IMR-90 (cell line): ENCODE measurements at regions not wholly inside any gene's neighbourhood (a gene's known extent, or its start where the extent isn't known, plus 50 kb on each side); places are given as distances from the start of the nearest gene placed in this dataset.
A peak's percentile ranks its signal among the peaks of the same experiment; 100 is the strongest.

Source experiments
- ATAC-seq: fragments of 200-7000 bp; cut with Tn5 transposase; 2 replicates; pipeline ENCODE4 v1.9.1; 2020; ENCODE audit warnings: low read depth, mild to moderate bottlenecking, moderate library complexity
- BruUV-seq: library from RNA; stranded (reverse); fragments of 400-500 nt; replicated peaks from 2 replicates; lab custom pipeline; 2021; lab: Mats Ljungman, UMichigan
- CTCF ChIA-PET: fragments of 300-600 bp; formaldehyde crosslinking; extraction: SDS; loops from one replicate; lab custom pipeline; 2021; ENCODE audit warnings: antibody characterized with exemption; lab: Yijun Ruan, JAX
- POLR2A ChIA-PET: fragments of 300-600 bp; sonication (Branson Sonifier 250); formaldehyde crosslinking; loops from one replicate; lab custom pipeline; 2022; ENCODE audit warnings: antibody characterized with exemption; ENCODE audit not compliant: unreplicated experiment; lab: Charles Lee
- DNase-seq: peaks from one replicate; pipeline ENCODE4 v3.0.0; 2013
- H2AFZ ChIP-seq: replicated peaks from 2 replicates; pipeline ENCODE3; 2013; ENCODE audit warnings: low read length, mild to moderate bottlenecking; ENCODE audit not compliant: poor library complexity
- H2AK5ac ChIP-seq: 2 replicates; pipeline ENCODE4 v1.6.1; 2013; ENCODE audit warnings: low read depth, low read length, inconsistent platforms
- H2AK9ac ChIP-seq: replicated peaks from 2 replicates; pipeline ENCODE3; 2013; ENCODE audit warnings: mild to moderate bottlenecking, low read depth, low read length, moderate library complexity; ENCODE audit not compliant: poor library complexity
- H2BK120ac ChIP-seq: 2 replicates; pipeline ENCODE4 v1.6.1; 2013; ENCODE audit warnings: low read depth, low read length, inconsistent platforms
- H2BK15ac ChIP-seq: 3 replicates; pipeline ENCODE4 v1.6.1; 2013; ENCODE audit warnings: low read depth, low read length, inconsistent platforms
- H2BK20ac ChIP-seq: 2 replicates; pipeline ENCODE4 v1.6.1; 2013; ENCODE audit warnings: low read depth, mild to moderate bottlenecking, inconsistent platforms, low read length, moderate library complexity
- H2BK5ac ChIP-seq: 2 replicates; pipeline ENCODE4 v1.6.1; 2013; ENCODE audit warnings: mild to moderate bottlenecking, low read depth, low read length, inconsistent platforms; ENCODE audit not compliant: poor library complexity, severe bottlenecking
- H3K14ac ChIP-seq: replicated peaks from 2 replicates; pipeline ENCODE4 v1.6.1; 2013; ENCODE audit warnings: low read depth, low read length, inconsistent platforms
- H3K18ac ChIP-seq: 2 replicates; pipeline ENCODE4 v1.6.1; 2013; ENCODE audit warnings: low read depth, low read length, control low read depth
- H3K23ac ChIP-seq: 2 replicates; pipeline ENCODE4 v1.6.1; 2013; ENCODE audit warnings: low read depth, low read length, inconsistent platforms
- H3K27ac ChIP-seq: 2 replicates; pipeline ENCODE4 v1.5.1; 2013; ENCODE audit warnings: mild to moderate bottlenecking, control low read depth, low read length; ENCODE audit not compliant: insufficient read depth
- H3K27me3 ChIP-seq: 2 replicates; pipeline ENCODE4 v1.6.1; 2013; ENCODE audit warnings: low read length; ENCODE audit not compliant: control insufficient read depth, insufficient read depth
- H3K36me3 ChIP-seq: 2 replicates; pipeline ENCODE4 v1.6.1; 2013; ENCODE audit warnings: low read length, mixed read lengths; ENCODE audit not compliant: control insufficient read depth, insufficient read depth
- H3K4ac ChIP-seq: 2 replicates; pipeline ENCODE4 v1.6.1; 2013; ENCODE audit warnings: low read depth, low read length, inconsistent platforms
- H3K4me1 ChIP-seq: 2 replicates; pipeline ENCODE4 v1.6.1; 2013; ENCODE audit warnings: low read length, mixed read lengths; ENCODE audit not compliant: control insufficient read depth, insufficient read depth
- H3K4me2 ChIP-seq: 2 replicates; pipeline ENCODE4 v1.6.1; 2013; ENCODE audit warnings: low read depth, mild to moderate bottlenecking, control low read depth, low read length, moderate library complexity
- H3K4me3 ChIP-seq: 2 replicates; pipeline ENCODE4 v1.5.1; 2013; ENCODE audit warnings: low read depth, mild to moderate bottlenecking, control low read depth, low read length, moderate library complexity; ENCODE audit not compliant: insufficient read depth
- H3K56ac ChIP-seq: 2 replicates; pipeline ENCODE4 v1.6.1; 2013; ENCODE audit warnings: low read length, inconsistent platforms; ENCODE audit not compliant: insufficient read depth; ENCODE audit errors: extremely low read depth
- H3K79me1 ChIP-seq, 2 experiments: 2 replicates each; pipeline ENCODE4 v1.6.1; 2013; ENCODE audit warnings: low read length in 2 of 2, inconsistent platforms in 1 of 2, low read depth in 1 of 2
- H3K9ac ChIP-seq: 2 replicates; pipeline ENCODE4 v1.6.1; 2013; ENCODE audit warnings: low read depth, low read length, control low read depth
- H3K9me1 ChIP-seq: 2 replicates; pipeline ENCODE4 v1.6.1; 2013; ENCODE audit warnings: low read length, inconsistent platforms; ENCODE audit not compliant: insufficient read depth
- H3K9me3 ChIP-seq: 2 replicates; pipeline ENCODE4 v1.6.1; 2013; ENCODE audit warnings: low read length; ENCODE audit not compliant: control insufficient read depth, insufficient read depth
- H4K20me1 ChIP-seq: 2 replicates; pipeline ENCODE4 v1.6.1; 2013; ENCODE audit warnings: low read length, inconsistent platforms; ENCODE audit not compliant: insufficient read depth
- H4K5ac ChIP-seq: 2 replicates; pipeline ENCODE4 v1.6.1; 2013; ENCODE audit warnings: mild to moderate bottlenecking, low read depth, low read length, control low read depth
- H4K8ac ChIP-seq, 2 experiments: 2 replicates each; pipeline ENCODE4 v1.6.1; 2013; ENCODE audit warnings: low read depth in 2 of 2, low read length in 2 of 2, control low read depth in 1 of 2, inconsistent platforms in 1 of 2
- H4K91ac ChIP-seq: 2 replicates; pipeline ENCODE4 v1.6.1; 2013; ENCODE audit warnings: low read depth, low read length, inconsistent platforms; ENCODE audit not compliant: insufficient read depth
- CHD1 ChIP-seq: IDR thresholded peaks from 2 replicates; pipeline ENCODE4 v1.6.1; 2012; ENCODE audit warnings: low read depth, low read length, improper control_type of control experiment
- NFE2L2 ChIP-seq: fragments of 150-350 bp; IDR thresholded peaks from 2 replicates; pipeline ENCODE4 v1.6.1; 2016; ENCODE audit warnings: low read depth, mild to moderate bottlenecking, low read length
- WGBS, 2 experiments: methylation state at CpG; one replicate each; pipeline versions ENCODE4 v1.1.5 to v1.1.7; 2013; ENCODE audit warnings: missing lambda C conversion rate in 2 of 2; ENCODE audit not compliant: insufficient read length in 1 of 2; ENCODE audit errors: extremely low coverage in 2 of 2; 5-methylcytosine and 5-hydroxymethylcytosine counted together
- dilution Hi-C: fragments of 300-500 bp; cut with HindIII; formaldehyde crosslinking; loops from one replicate; pipeline ENCODE4 v1.14.3; 2018; ENCODE audit warnings: low sequenced_read_pairs; ENCODE audit not compliant: unreplicated experiment
- in situ Hi-C: fragments of 300-500 bp; cut with MboI; formaldehyde crosslinking; loops from 3 replicates; pipeline ENCODE4 v1.14.3; 2019; ENCODE audit warnings: low sequenced_read_pairs, inconsistent platforms, mixed read lengths
- intact Hi-C: fragments of 100-400 bp; cut with micrococcal nuclease; formaldehyde crosslinking; loops from 2 replicates; pipeline ENCODE4 v1.10.0; 2022

GRCh38 chr6:196543-196942 is 95.7 kb upstream of the DUSP22 start:
- Histone ChIP-seq H2BK5ac (peak overlapping the region; percentile 10), H3K9ac (no peak overlapping the region), H3K23ac (no peak overlapping the region), H3K9me1 (no peaks in the 10 kb centered on the region), H3K9me3 (no peaks in the 10 kb centered on the region), H3K4me2 (no peak overlapping the region), H3K36me3 (no peaks in the 10 kb centered on the region), H2AK5ac (no peak overlapping the region), H2AK9ac (no peak overlapping the region), H3K56ac (no peak overlapping the region), H4K91ac (no peak overlapping the region), H3K27ac (no peak overlapping the region), H3K79me1 (no peaks in the 10 kb centered on the region), H3K4me3 (no peak overlapping the region), H4K20me1 (no peaks in the 10 kb centered on the region), H2BK15ac (no peak overlapping the region), H2BK120ac (no peak overlapping the region), H2BK20ac (no peak overlapping the region), H3K4ac (no peak overlapping the region), H3K14ac (no peak overlapping the region), H3K18ac (no peak overlapping the region), H3K4me1 (no peaks in the 10 kb centered on the region), H2AFZ (no peak overlapping the region), H4K8ac (no peak overlapping the region), H4K5ac (no peak overlapping the region), H3K27me3 (peaks cover 7% of the 10 kb centered on the region)
- in situ Hi-C loops (no loop called here), intact Hi-C loops (no loop called here), dilution Hi-C loops (no loop called here)
- ChIA-PET CTCF (no interaction called here), POLR2A (no interaction called here)
- TF ChIP-seq NFE2L2 (no peak), CHD1 (no peak)
- 84 to 100% methylated on average over 2 of the region's 2 CpGs for WGBS, 2 experiments
- no peak for DNase-seq
- no peak for ATAC-seq
- no TSS peak for BruUV-seq
